Keratinocyte (primary cell): ENCODE measurements at regions not wholly inside any gene's neighbourhood (a gene's known extent, or its start where the extent isn't known, plus 50 kb on each side); places are given as distances from the start of the nearest gene placed in this dataset.

Experiments used
- DNase-seq: peaks from one replicate; pipeline ENCODE4 v3.0.0-alpha.2; 2011; ENCODE audit warnings: low read depth, missing footprints, low spot score
- FAIRE-seq: peaks from 2 replicates; lab custom pipeline; 2011; peaks lifted over from hg19 to GRCh38; lab: Jason Lieb, UNC
- H2AFZ ChIP-seq: 2 replicates; pipeline ENCODE4 v1.6.0; 2012; ENCODE audit warnings: low read length, control low read depth, inconsistent platforms; ENCODE audit not compliant: control insufficient read depth
- H3K27ac ChIP-seq: 2 replicates; pipeline ENCODE4 v1.5.1; 2011; ENCODE audit warnings: low read length; ENCODE audit not compliant: control insufficient read depth, insufficient read depth
- H3K27me3 ChIP-seq: 3 replicates; pipeline ENCODE4 v1.6.0; 2011; ENCODE audit warnings: low read length; ENCODE audit not compliant: control insufficient read depth, insufficient read depth; ENCODE audit errors: extremely low read depth
- H3K36me3 ChIP-seq, 2 experiments: 2 replicates in 1 of 2; 3 replicates in 1 of 2; pipeline ENCODE4 v1.5.1; 2011; ENCODE audit warnings: low read length in 2 of 2, mild to moderate bottlenecking in 1 of 2; ENCODE audit not compliant: control insufficient read depth in 2 of 2, insufficient read depth in 2 of 2; ENCODE audit errors: extremely low read depth in 1 of 2
- H3K4me1 ChIP-seq: 3 replicates; pipeline ENCODE4 v1.5.1; 2011; ENCODE audit warnings: low read length; ENCODE audit not compliant: control insufficient read depth, insufficient read depth; ENCODE audit errors: extremely low read depth
- H3K4me2 ChIP-seq: 3 replicates; pipeline ENCODE4 v1.6.0; 2011; ENCODE audit warnings: low read depth, low read length; ENCODE audit not compliant: control insufficient read depth, insufficient read depth; ENCODE audit errors: extremely low read depth
- H3K4me3 ChIP-seq, 3 experiments: fragments of 200-600 bp in 1 of 3; sonication (generic) in 1 of 3; 2 replicates in 2 of 3; 3 replicates in 1 of 3; pipeline ENCODE4 v1.5.1; 2011 to 2016; ENCODE audit warnings: low read length in 3 of 3, mild to moderate bottlenecking in 3 of 3, control low read depth in 2 of 3, inconsistent platforms in 1 of 3, low read depth in 1 of 3, mixed read lengths in 1 of 3, mixed run types in 1 of 3, moderate library complexity in 1 of 3; ENCODE audit not compliant: control insufficient read depth in 2 of 3, insufficient read depth in 2 of 3; ENCODE audit errors: extremely low read depth in 1 of 3
- H3K79me2 ChIP-seq: 2 replicates; pipeline ENCODE4 v1.6.0; 2012; ENCODE audit warnings: low read length; ENCODE audit not compliant: control insufficient read depth, insufficient read depth
- H3K9ac ChIP-seq: 3 replicates; pipeline ENCODE4 v1.6.0; 2011; ENCODE audit warnings: low read length; ENCODE audit not compliant: control insufficient read depth, insufficient read depth; ENCODE audit errors: extremely low read depth
- H3K9me1 ChIP-seq: 3 replicates; pipeline ENCODE4 v1.6.0; 2011; ENCODE audit warnings: low read length; ENCODE audit not compliant: control insufficient read depth, insufficient read depth; ENCODE audit errors: extremely low read depth
- H3K9me3 ChIP-seq: 2 replicates; pipeline ENCODE4 v1.5.1; 2012; ENCODE audit warnings: low read depth, low read length; ENCODE audit not compliant: control insufficient read depth
- H4K20me1 ChIP-seq: 3 replicates; pipeline ENCODE4 v1.6.0; 2011; ENCODE audit warnings: low read length; ENCODE audit not compliant: control insufficient read depth, insufficient read depth; ENCODE audit errors: extremely low read depth
- CTCF ChIP-seq, 3 experiments: IDR thresholded peaks in 1 of 3; conservative IDR thresholded peaks in 1 of 3; optimal IDR thresholded peaks in 1 of 3; 2 replicates in 2 of 3; 3 replicates in 1 of 3; pipeline versions ENCODE3 to v1.5.1; 2011; ENCODE audit warnings: low read length in 3 of 3, mild to moderate bottlenecking in 3 of 3, moderate library complexity in 2 of 3, control low read depth in 1 of 3, inconsistent platforms in 1 of 3; ENCODE audit not compliant: insufficient read depth in 2 of 3; ENCODE audit errors: extremely low read depth in 1 of 3
- EZH2 ChIP-seq: IDR thresholded peaks from one replicate; pipeline ENCODE4 v1.6.1; 2012; ENCODE audit warnings: inconsistent platforms, mild to moderate bottlenecking, low read length, moderate library complexity
- dilution Hi-C: fragments of 300-500 bp; cut with MboI; formaldehyde crosslinking; loops from one replicate; pipeline ENCODE4 v1.7.0; 2020; ENCODE audit warnings: low sequenced_read_pairs; ENCODE audit not compliant: extremely low pct_ligation_motif_present

GRCh38 chr11:127490896-127491295 lies 490.3 kb upstream of the KIRREL3 start:
- dilution Hi-C loops = no loop called here
- Histone ChIP-seq H3K79me2 (no peaks in the 10 kb centered on the region), H3K9me1 (no peaks in the 10 kb centered on the region), H3K36me3 (no peaks in the 10 kb centered on the region), H3K4me3 (no peak overlapping the region), H3K9ac (no peak overlapping the region), H2AFZ (no peak overlapping the region), H3K9me3 (no peaks in the 10 kb centered on the region), H4K20me1 (no peaks in the 10 kb centered on the region), H3K27me3 (no peaks in the 10 kb centered on the region), H3K4me2 (no peak overlapping the region), H3K27ac (no peak overlapping the region), H3K4me1 (no peaks in the 10 kb centered on the region)
- TF ChIP-seq EZH2 (no peak), CTCF (optimal IDR thresholded peaks at IDR 0.05 in 1 of 3, IDR thresholded peaks at IDR 0.05 in 1 of 3, conservative IDR thresholded peaks at IDR 0.05 in 1 of 3; ENCODE audit: extremely low read depth in 1 of 3, insufficient read depth in 2 of 3, low read length in 3 of 3) (no peak)
- DNase-seq = no peak
- no peak for FAIRE-seq

- Histone ChIP-seq H3K27me3 (no peaks in the 10 kb centered on the region), H3K4me3 (no peak overlapping the region), H3K4me2 (no peak overlapping the region), H3K79me2 (no peaks in the 10 kb centered on the region), H3K9ac (no peak overlapping the region), H4K20me1 (no peaks in the 10 kb centered on the region), H3K36me3 (no peaks in the 10 kb centered on the region), H2AFZ (no peak overlapping the region), H3K9me1 (no peaks in the 10 kb centered on the region), H3K9me3 (no peaks in the 10 kb centered on the region), H3K4me1 (no peaks in the 10 kb centered on the region), H3K27ac (no peak overlapping the region)
- DNase-seq (no peak), FAIRE-seq (no peak)
- no peak for TF ChIP-seq CTCF (optimal IDR thresholded peaks at IDR 0.05 in 1 of 3, IDR thresholded peaks at IDR 0.05 in 1 of 3, conservative IDR thresholded peaks at IDR 0.05 in 1 of 3; ENCODE audit: extremely low read depth in 1 of 3, insufficient read depth in 2 of 3, low read length in 3 of 3)
- no peak for TF ChIP-seq EZH2
- dilution Hi-C loops = no loop called here
These were observed 485.0 kb upstream of the KIRREL3 start for GRCh38 chr11:127485541-127485940.
